Vagina (tissue), 2 donors: ENCODE measurements at regions not wholly inside any gene's neighbourhood (a gene's known extent, or its start where the extent isn't known, plus 50 kb on each side); places are given as distances from the start of the nearest gene placed in this dataset.

Experiments used
- DNase-seq, 2 donors: peaks; one replicate each; pipeline ENCODE4 v3.0.0-alpha.2; 2017; ENCODE audit errors: extremely low spot score in 2 of 2
- H3K27ac ChIP-seq: fragments of 200-600 bp; sonication (generic); one replicate; pipeline ENCODE4 v1.5.1; 2019
- H3K27me3 ChIP-seq: fragments of 200-600 bp; sonication (generic); one replicate; pipeline ENCODE4 v1.5.1; 2019
- H3K36me3 ChIP-seq, 2 donors: fragments of 200-600 bp; sonication (generic); one replicate each; pipeline ENCODE4 v1.5.1; 2017 to 2019
- H3K4me1 ChIP-seq: fragments of 200-600 bp; sonication (generic); one replicate; pipeline ENCODE4 v1.5.1; 2019
- H3K4me3 ChIP-seq, 2 donors: fragments of 200-600 bp; sonication (generic); 1 replicate in 1 of 2; 2 replicates in 1 of 2; pipeline ENCODE4 v1.5.1; 2016 to 2019
- H3K9me3 ChIP-seq: fragments of 200-600 bp; sonication (generic); one replicate; pipeline ENCODE4 v1.5.1; 2019
- POLR2A ChIP-seq, 2 donors: fragments of 450-650 bp; IDR thresholded peaks; one replicate each; pipeline ENCODE4 v1.6.1; 2017; ENCODE audit warnings: antibody characterized with exemption in 2 of 2, mild to moderate bottlenecking in 2 of 2, moderate library complexity in 2 of 2
- POLR2AphosphoS5 ChIP-seq, 2 donors: sonication (generic); formaldehyde crosslinking; IDR thresholded peaks; one replicate each; pipeline ENCODE4 v1.9.0; 2017; ENCODE audit warnings: antibody characterized with exemption in 2 of 2, mild to moderate bottlenecking in 2 of 2, low read depth in 1 of 2; ENCODE audit not compliant: insufficient read depth in 1 of 2
- intact Hi-C: fragments of 100-400 bp; cut with DNase I; formaldehyde crosslinking; loops from one replicate; pipeline ENCODE4 v1.15.1; 2023
- TF ChIP-seq, protein P1 (sequence below), 3 experiments: fragments of 450-650 bp in 2 of 3; fragments of 200-600 bp in 1 of 3; sonication (generic) in 1 of 3; IDR thresholded peaks; one replicate each; pipeline ENCODE4 v1.5.1; 2017 to 2019; ENCODE audit warnings: antibody characterized with exemption in 3 of 3, mild to moderate bottlenecking in 2 of 3, moderate library complexity in 2 of 3

DNA sequence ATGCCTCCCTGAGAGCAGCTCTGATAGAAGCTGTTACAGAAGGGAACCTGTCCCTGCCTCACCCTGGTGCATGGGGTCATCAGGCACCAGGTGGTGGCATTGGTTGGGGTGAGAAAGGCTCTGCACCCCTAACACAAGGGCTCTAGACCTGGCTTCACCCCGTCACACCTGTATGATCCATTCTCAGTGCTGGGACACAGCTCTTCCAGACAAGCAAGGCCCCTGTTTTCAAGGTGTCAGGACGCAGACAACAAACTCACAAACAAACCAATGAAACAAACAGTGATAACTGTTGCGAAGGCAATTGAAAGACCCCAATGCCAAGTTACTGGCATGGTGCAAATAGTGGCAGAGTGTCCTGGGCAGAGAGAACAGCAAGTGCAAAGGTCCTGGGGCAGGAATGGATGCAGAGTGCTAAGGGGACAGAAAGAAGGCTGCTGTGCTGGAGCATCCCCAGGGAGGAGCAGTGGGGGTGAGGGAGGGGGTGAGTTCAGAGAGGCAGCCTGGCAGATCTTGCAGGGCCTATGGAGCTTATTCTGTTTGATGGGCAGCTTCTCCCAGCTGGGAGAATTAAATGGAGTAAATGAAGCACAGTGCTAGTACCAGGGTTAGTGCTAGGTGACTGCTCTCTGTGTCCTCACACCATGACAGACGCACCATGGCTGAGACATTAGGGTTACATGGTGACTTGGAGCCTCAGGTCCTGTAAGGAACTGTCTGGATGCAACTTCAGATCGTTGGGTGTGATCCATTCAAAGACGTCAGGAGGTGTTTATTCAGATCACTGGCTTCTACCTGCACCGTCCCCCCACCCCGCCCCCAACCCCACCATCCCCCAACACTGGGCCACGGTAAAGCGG is 67.9 kb upstream of the UNC5A start:
- H3K27me3 ChIP-seq: peaks cover 14% of the 10 kb centered on the region
- DNase-seq: peak; percentile 52 to 89

DNA sequence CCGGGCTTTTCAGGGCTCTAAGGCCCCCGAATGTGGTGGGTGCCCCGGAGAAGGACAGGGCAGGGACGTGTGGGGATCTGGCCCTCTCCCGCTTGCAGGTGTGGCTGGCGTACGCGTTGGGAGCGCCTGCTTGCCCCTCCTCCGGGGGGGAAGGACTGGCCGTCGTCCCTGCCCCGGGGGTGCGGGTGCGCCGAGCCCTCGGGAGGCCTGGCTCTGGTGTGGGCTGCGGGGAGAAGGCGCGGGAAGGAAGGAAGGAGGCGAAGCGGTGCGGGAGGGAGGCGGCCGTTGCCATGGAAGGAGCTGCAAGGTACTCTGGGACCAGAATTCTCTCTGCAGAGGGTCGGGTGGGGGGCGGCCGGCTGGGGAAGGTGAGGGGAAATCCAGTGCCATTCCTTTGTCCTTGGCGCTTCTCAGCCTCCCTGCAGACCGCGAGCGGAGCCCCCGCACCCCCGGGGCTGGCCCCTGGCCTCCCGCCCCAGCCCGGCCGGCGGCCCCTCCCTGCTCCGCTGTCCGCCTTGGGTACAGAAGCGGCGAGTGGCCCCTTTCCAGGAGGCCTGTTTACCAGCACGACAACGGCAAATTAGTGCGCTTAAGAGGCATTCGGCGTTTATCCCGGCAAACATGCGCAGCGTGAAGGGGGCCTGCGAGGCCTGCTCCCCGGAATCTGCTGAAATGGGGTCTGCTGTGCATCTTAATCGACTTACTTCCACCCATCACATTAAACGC is 67.1 kb upstream of the UNC5A start:
- TF ChIP-seq POLR2A (IDR thresholded peaks at IDR 0.05) (no peak), POLR2AphosphoS5 (IDR thresholded peaks at IDR 0.05; ENCODE audit: insufficient read depth in 1 of 2, low read depth in 1 of 2) (no peak)
- TF ChIP-seq, protein P1, sequence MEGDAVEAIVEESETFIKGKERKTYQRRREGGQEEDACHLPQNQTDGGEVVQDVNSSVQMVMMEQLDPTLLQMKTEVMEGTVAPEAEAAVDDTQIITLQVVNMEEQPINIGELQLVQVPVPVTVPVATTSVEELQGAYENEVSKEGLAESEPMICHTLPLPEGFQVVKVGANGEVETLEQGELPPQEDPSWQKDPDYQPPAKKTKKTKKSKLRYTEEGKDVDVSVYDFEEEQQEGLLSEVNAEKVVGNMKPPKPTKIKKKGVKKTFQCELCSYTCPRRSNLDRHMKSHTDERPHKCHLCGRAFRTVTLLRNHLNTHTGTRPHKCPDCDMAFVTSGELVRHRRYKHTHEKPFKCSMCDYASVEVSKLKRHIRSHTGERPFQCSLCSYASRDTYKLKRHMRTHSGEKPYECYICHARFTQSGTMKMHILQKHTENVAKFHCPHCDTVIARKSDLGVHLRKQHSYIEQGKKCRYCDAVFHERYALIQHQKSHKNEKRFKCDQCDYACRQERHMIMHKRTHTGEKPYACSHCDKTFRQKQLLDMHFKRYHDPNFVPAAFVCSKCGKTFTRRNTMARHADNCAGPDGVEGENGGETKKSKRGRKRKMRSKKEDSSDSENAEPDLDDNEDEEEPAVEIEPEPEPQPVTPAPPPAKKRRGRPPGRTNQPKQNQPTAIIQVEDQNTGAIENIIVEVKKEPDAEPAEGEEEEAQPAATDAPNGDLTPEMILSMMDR (IDR thresholded peaks at IDR 0.05): no peak
- Histone ChIP-seq H3K4me3 (peak overlapping the region in 1 of 2 donors; percentile 28), H3K27me3 (peaks cover 14% of the 10 kb centered on the region), H3K9me3 (no peaks in the 10 kb centered on the region), H3K4me1 (peaks cover 12% of the 10 kb centered on the region), H3K36me3 (no peaks in the 10 kb centered on the region), H3K27ac (no peak overlapping the region)
- intact Hi-C loops: no loop called here
- DNase-seq: peak; percentile 49

More for the DNA sequence above, 67.9 kb upstream of the UNC5A start:
- Histone ChIP-seq H3K9me3 (no peaks in the 10 kb centered on the region), H3K4me1 (peaks cover 12% of the 10 kb centered on the region), H3K36me3 (no peaks in the 10 kb centered on the region), H3K27ac (no peak overlapping the region), H3K4me3 (no peak overlapping the region)
- TF ChIP-seq, protein P1 (IDR thresholded peaks at IDR 0.05): no peak
- TF ChIP-seq POLR2AphosphoS5 (IDR thresholded peaks at IDR 0.05; ENCODE audit: insufficient read depth in 1 of 2, low read depth in 1 of 2): no peak
- no peak for TF ChIP-seq POLR2A (IDR thresholded peaks at IDR 0.05)
- intact Hi-C loops: no loop called here

DNA sequence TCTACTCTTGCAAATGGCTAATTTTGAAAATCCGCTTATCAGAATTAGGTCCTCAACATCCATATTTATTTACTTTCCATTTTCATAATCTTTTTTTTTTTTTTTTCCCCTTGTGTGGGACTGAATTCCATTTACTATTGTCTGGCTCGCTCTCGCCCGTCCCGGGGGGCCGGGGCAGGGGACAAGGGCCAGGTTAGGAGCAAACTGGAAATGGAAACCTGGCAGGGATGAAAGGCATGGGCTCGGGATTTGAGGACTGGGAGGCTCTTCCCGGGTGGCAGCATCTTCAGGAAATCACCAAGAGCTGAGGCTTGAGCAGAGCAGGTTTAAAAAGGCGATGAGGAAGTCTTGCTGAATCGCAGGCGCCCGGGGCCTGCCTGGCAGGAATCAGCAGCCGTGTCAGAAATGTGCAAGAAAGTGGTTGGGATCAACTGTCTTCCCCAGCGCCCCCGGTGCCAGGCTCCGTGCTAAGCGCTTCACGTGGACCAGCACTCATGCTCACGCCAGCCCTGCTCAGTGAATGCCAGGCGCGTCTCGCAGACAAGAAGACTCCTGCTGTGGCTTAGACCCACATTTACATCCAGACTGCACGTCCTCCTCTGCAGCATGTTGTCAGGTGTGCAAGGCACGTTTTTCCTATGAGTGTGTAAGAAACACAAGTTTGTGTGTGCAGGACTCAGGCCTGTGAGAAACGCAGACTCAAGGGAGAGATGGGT is 66.3 kb upstream of the UNC5A start:
- H3K27ac ChIP-seq: no peak overlapping the region
- no peaks in the 10 kb centered on the region for H3K9me3 ChIP-seq
- no peaks in the 10 kb centered on the region for H3K36me3 ChIP-seq
- H3K4me3 ChIP-seq: no peak overlapping the region
- TF ChIP-seq POLR2AphosphoS5 (IDR thresholded peaks at IDR 0.05; ENCODE audit: insufficient read depth in 1 of 2, low read depth in 1 of 2) (no peak), POLR2A (IDR thresholded peaks at IDR 0.05) (no peak)
- TF ChIP-seq, protein P1 (IDR thresholded peaks at IDR 0.05): no peak
- H3K27me3 ChIP-seq: peaks cover 14% of the 10 kb centered on the region
- peak; percentile 64 to 72 for DNase-seq
- peaks cover 12% of the 10 kb centered on the region for H3K4me1 ChIP-seq
- intact Hi-C loops: no loop called here

DNA sequence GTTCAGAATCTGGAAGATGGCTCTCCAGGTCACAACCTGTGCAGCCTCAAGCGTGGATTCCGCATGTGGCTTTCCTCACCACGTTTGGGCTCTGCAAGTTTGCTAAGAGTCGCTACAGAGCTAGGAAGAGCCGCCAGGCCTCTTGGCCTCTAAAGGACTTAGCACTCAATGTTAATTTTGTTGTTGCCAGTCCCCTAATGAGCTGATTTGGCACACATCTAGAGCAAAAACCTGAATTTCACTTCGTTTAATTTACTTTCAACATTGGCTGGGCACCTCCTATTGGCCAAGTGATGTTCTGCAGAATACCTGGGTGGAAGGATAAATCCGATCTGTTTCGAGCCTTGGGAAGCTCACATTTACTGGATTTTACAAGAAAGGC is 65.8 kb upstream of the UNC5A start:
- TF ChIP-seq, protein P1 (IDR thresholded peaks at IDR 0.05): no peak
- TF ChIP-seq POLR2AphosphoS5 (IDR thresholded peaks at IDR 0.05; ENCODE audit: insufficient read depth in 1 of 2, low read depth in 1 of 2) (no peak), POLR2A (IDR thresholded peaks at IDR 0.05) (no peak)
- H3K27me3 ChIP-seq: peaks cover 14% of the 10 kb centered on the region
- no peak overlapping the region for H3K4me3 ChIP-seq
- no peaks in the 10 kb centered on the region for H3K36me3 ChIP-seq
- no peak overlapping the region for H3K27ac ChIP-seq
- H3K9me3 ChIP-seq: no peaks in the 10 kb centered on the region
- H3K4me1 ChIP-seq: peaks cover 12% of the 10 kb centered on the region
- DNase-seq: peak in 1 of 2 donors; percentile 55
- intact Hi-C loops: no loop called here
